ENCODE measurements at regions not wholly inside any gene's neighbourhood (a gene's known extent, or its start where the extent isn't known, plus 50 kb on each side); places are given as distances from the start of the nearest gene placed in this dataset.

GRCh38 chr3:124089214-124089613 is 97.3 kb upstream of the ROPN1 start:
- Histone ChIP-seq H3K9me2 (ENCODE audit: low read depth, low read length) (no peaks in the 10 kb centered on the region), H3K27ac (ENCODE audit: low read depth, low read length, poor library complexity, severe bottlenecking) (no peak overlapping the region), H3K4me2 (ENCODE audit: low read length) (no peak overlapping the region), H2AFZ (ENCODE audit: low read length) (no peak overlapping the region), H3K9ac (ENCODE audit: low read length) (no peak overlapping the region), H3K27me3 (ENCODE audit: insufficient read depth, low read length) (0 out of 2 replicates have a peak, but pooled peaks cover 3% of the 10 kb centered on the region), H3F3A (ENCODE audit: insufficient read depth, low read length) (no peaks in the 10 kb centered on the region), H3K4me1 (ENCODE audit: insufficient read depth, low read length, severe bottlenecking) (no peaks in the 10 kb centered on the region), H3K9me3 (ENCODE audit: low read length) (no peaks in the 10 kb centered on the region), H3K36me3 (ENCODE audit: insufficient read depth, low read length) (no peaks in the 10 kb centered on the region), H4K20me1 (ENCODE audit: insufficient read depth, low read length) (no peaks in the 10 kb centered on the region), H3K4me3 (ENCODE audit: low read depth, low read length, poor library complexity, severe bottlenecking) (no peak overlapping the region), H3K79me2 (ENCODE audit: insufficient read depth, low read length) (no peaks in the 10 kb centered on the region)
- no peak for TF ChIP-seq CTCF (IDR thresholded peaks at IDR 0.05; ENCODE audit: low read length)
- no peak for TF ChIP-seq EZH2 (IDR thresholded peaks at IDR 0.05; ENCODE audit: borderline replicate concordance, low read length)

- H4K20me1 ChIP-seq (ENCODE audit: insufficient read depth, low read length): no peaks in the 10 kb centered on the region
- no peaks in the 10 kb centered on the region for H3K4me1 ChIP-seq (ENCODE audit: insufficient read depth, low read length, severe bottlenecking)
- H3F3A ChIP-seq (ENCODE audit: insufficient read depth, low read length): no peaks in the 10 kb centered on the region
- no peak overlapping the region for H3K9ac ChIP-seq (ENCODE audit: low read length)
- H3K9me2 ChIP-seq (ENCODE audit: low read depth, low read length): no peaks in the 10 kb centered on the region
- H3K27me3 ChIP-seq (ENCODE audit: insufficient read depth, low read length): 0 out of 2 replicates have a peak, but pooled peaks cover 6% of the 10 kb centered on the region
- H3K9me3 ChIP-seq (ENCODE audit: low read length): no peaks in the 10 kb centered on the region
- H3K4me3 ChIP-seq (ENCODE audit: low read depth, low read length, poor library complexity, severe bottlenecking): no peak overlapping the region
- no peak overlapping the region for H3K4me2 ChIP-seq (ENCODE audit: low read length)
- H3K36me3 ChIP-seq (ENCODE audit: insufficient read depth, low read length): no peaks in the 10 kb centered on the region
- no peak overlapping the region for H3K27ac ChIP-seq (ENCODE audit: low read depth, low read length, poor library complexity, severe bottlenecking)
- H3K79me2 ChIP-seq (ENCODE audit: insufficient read depth, low read length): no peaks in the 10 kb centered on the region
- TF ChIP-seq CTCF (IDR thresholded peaks at IDR 0.05; ENCODE audit: low read length): no peak
- TF ChIP-seq EZH2 (IDR thresholded peaks at IDR 0.05; ENCODE audit: borderline replicate concordance, low read length): no peak
- H2AFZ ChIP-seq (ENCODE audit: low read length): no peak overlapping the region
Measured at GRCh38 chr3:124091716-124092115, 99.8 kb upstream of the ROPN1 start.

GRCh38 chr3:124092811-124093210 is 100.9 kb upstream of the ROPN1 start:
- Histone ChIP-seq H3F3A (ENCODE audit: insufficient read depth, low read length) (no peaks in the 10 kb centered on the region), H2AFZ (ENCODE audit: low read length) (no peak overlapping the region), H3K36me3 (ENCODE audit: insufficient read depth, low read length) (no peaks in the 10 kb centered on the region), H3K4me2 (ENCODE audit: low read length) (no peak overlapping the region), H3K4me1 (ENCODE audit: insufficient read depth, low read length, severe bottlenecking) (no peaks in the 10 kb centered on the region), H3K4me3 (ENCODE audit: low read depth, low read length, poor library complexity, severe bottlenecking) (no peak overlapping the region), H4K20me1 (ENCODE audit: insufficient read depth, low read length) (no peaks in the 10 kb centered on the region), H3K27ac (ENCODE audit: low read depth, low read length, poor library complexity, severe bottlenecking) (no peak overlapping the region), H3K9me2 (ENCODE audit: low read depth, low read length) (no peaks in the 10 kb centered on the region), H3K9ac (ENCODE audit: low read length) (no peak overlapping the region), H3K9me3 (ENCODE audit: low read length) (no peaks in the 10 kb centered on the region), H3K79me2 (ENCODE audit: insufficient read depth, low read length) (no peaks in the 10 kb centered on the region), H3K27me3 (ENCODE audit: insufficient read depth, low read length) (0 out of 2 replicates have a peak, but pooled peaks cover 6% of the 10 kb centered on the region)
- TF ChIP-seq CTCF (IDR thresholded peaks at IDR 0.05; ENCODE audit: low read length): no peak
- TF ChIP-seq EZH2 (IDR thresholded peaks at IDR 0.05; ENCODE audit: borderline replicate concordance, low read length): no peak
